RWPE1 (cell line): ENCODE measurements at regions not wholly inside any gene's neighbourhood (a gene's known extent, or its start where the extent isn't known, plus 50 kb on each side); places are given as distances from the start of the nearest gene placed in this dataset.

Experiments
- CTCF ChIA-PET: fragments of 350-600 bp; sonication (Branson Sonifier 250); formaldehyde crosslinking; extraction: SDS; loops from one replicate; lab custom pipeline; 2021; lab: Yijun Ruan, JAX
- POLR2A ChIA-PET: fragments of 400-600 bp; formaldehyde crosslinking; extraction: SDS; loops from one replicate; lab custom pipeline; 2020; ENCODE audit warnings: antibody characterized with exemption; ENCODE audit not compliant: low non-redundant PET; lab: Yijun Ruan, JAX
- DNase-seq: peaks from one replicate; pipeline ENCODE4 v3.0.0; 2012; ENCODE audit warnings: low spot score
- H3K27ac ChIP-seq: fragments of 450-650 bp; 2 replicates; pipeline ENCODE4 v1.5.1; 2017
- CTCF ChIP-seq: fragments of 450-650 bp; conservative IDR thresholded peaks from 2 replicates; pipeline ENCODE4 v1.5.1; 2017; ENCODE audit warnings: low read depth, mild to moderate bottlenecking

DNA sequence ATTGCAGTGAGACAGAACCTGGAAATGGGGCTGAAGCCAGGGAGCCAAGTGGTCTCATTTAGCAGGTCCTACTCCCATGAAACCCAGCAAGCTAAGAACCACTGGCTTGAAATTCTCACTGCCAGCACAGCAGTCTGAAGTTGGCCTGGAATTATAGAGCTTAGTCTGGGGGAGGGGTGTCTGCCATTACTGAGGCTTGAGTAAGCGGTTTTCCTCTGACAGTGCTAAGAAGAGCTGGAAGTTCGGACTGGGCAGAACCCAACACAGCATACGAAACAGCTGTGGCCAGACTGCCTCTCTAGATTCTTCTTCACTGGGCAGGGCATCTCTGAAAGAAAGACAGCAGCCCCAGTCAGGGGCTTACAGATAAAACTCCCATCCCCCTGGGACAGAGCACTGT lies 305.7 kb upstream of the SETBP1 start:
- TF ChIP-seq CTCF, result no peak
- H3K27ac ChIP-seq, result no peak overlapping the region
- ChIA-PET POLR2A (no interaction called here), CTCF (no interaction called here)
- no peak for DNase-seq

- ChIA-PET CTCF (interaction anchor here (0.7 kb wide), 1 partner anchor 1140 kb away, joined by 3 read pairs; no protein-coding TSS in a partner anchor), POLR2A (no interaction called here)
- H3K27ac ChIP-seq, result no peak overlapping the region
- TF ChIP-seq CTCF, result no peak
- no peak for DNase-seq
These were observed 294.3 kb upstream of the SETBP1 start for GRCh38 chr18:44386401-44386800.

DNA sequence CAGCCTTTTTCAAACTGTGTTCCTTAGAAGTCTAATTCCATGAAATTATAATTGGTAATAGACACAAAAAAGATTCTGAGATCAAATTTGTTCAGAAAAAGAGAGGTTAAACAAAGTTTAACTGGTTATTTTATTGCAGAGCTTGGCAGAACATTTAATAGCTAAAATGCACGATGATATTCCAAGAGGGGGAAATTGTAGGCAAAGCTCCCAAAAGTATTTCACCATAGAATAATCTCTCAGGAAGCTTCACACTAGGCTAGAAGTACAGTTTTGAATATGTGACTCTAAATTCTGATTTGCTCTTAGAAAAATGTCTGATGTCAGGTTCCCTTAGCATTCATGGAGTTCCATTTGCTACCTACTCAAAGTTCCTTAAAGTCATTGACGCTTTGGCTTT lies 292.4 kb upstream of the SETBP1 start:
- POLR2A ChIA-PET, result no interaction called here
- CTCF ChIA-PET, result no interaction called here
- H3K27ac ChIP-seq, result no peak overlapping the region
- TF ChIP-seq CTCF, result no peak
- no peak for DNase-seq

DNA sequence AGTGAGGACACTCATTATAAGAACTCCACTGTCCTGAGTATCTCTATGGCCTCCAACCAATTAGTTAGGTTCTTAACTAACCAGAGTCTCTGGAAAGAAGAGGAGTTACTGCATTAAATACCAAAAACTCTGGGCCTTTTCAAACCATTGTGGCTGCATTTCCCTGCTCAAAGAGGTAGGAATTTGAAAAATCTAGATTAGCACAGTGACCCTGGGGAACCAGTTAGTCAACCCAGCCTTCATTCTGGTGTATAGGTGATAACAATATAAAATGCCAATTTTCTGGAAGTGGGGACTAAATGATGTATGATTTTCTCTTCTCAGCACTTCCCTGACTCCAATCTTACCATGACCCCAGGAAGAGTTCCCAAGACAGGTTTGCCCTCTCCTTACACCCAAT lies 287.8 kb upstream of the SETBP1 start:
- H3K27ac ChIP-seq, result no peak overlapping the region

GRCh38 chr18:44393406-44393805 lies 287.3 kb upstream of the SETBP1 start:
- CTCF ChIA-PET, result no interaction called here
- H3K27ac ChIP-seq, result no peak overlapping the region
- no peak for TF ChIP-seq CTCF
- DNase-seq, result no peak
- POLR2A ChIA-PET, result no interaction called here

More for the DNA sequence above, 287.8 kb upstream of the SETBP1 start:
- TF ChIP-seq CTCF, result no peak
- CTCF ChIA-PET, result no interaction called here
- no peak for DNase-seq
- POLR2A ChIA-PET, result no interaction called here

DNA sequence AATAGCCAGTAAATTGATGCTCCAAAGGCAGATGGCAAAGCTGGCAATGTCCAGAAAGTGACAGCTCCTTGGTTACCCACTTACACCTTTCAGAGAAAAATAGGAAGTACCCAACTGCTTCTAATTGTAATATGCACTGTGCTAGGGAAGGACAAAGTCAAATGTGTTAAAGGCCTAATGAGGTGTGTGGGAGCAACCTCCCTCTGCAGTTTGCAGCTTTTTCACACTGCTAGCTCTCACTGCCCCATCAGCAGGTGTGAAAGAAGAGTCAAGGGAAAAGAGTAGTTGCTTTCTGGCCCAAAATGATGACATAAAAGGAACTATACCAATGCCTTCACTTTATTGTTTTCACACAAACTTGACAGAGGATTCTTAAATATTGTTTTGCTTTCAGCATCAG lies 284.1 kb upstream of the SETBP1 start:
- no peak overlapping the region for H3K27ac ChIP-seq
- no peak for DNase-seq
- no peak for TF ChIP-seq CTCF
- CTCF ChIA-PET, result no interaction called here
- POLR2A ChIA-PET, result no interaction called here

DNA sequence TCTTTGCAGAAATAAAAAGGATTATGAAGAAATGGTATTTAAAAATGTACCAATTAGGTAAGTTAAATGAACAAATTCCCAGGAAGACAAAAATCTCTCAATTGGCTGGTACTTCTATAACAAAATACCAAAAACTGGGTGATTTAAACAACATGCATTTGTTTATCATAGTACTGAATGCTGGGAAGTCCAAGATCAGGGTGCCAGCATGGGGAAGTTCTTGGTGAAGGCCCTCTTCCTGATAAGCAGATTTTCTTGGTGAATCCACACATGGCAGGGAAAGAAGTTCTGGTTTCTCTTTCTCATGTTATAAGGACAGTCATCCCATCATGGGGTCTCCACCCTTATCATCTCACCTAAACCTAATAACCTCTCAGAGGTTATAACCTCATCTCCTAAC lies 271.6 kb upstream of the SETBP1 start:
- CTCF ChIA-PET, result no interaction called here
- POLR2A ChIA-PET, result no interaction called here
- no peak for TF ChIP-seq CTCF
- no peak overlapping the region for H3K27ac ChIP-seq
- DNase-seq, result no peak
